DOHH2 (cell line): ENCODE measurements at regions not wholly inside any gene's neighbourhood (a gene's known extent, or its start where the extent isn't known, plus 50 kb on each side); places are given as distances from the start of the nearest gene placed in this dataset.

Experiments
- EZH2phosphoT487 ChIP-seq: fragments of 200-600 bp; sonication (generic); IDR thresholded peaks from 2 replicates; pipeline ENCODE4 v1.6.1; 2017; ENCODE audit warnings: borderline replicate concordance, mild to moderate bottlenecking, antibody characterized with exemption, low read length, moderate library complexity, mixed read lengths
- TF ChIP-seq, protein P1 (sequence below): fragments of 200-600 bp; sonication (generic); IDR thresholded peaks from one replicate; pipeline ENCODE4 v1.5.1; 2014; ENCODE audit warnings: antibody characterized with exemption, mild to moderate bottlenecking, low read depth, low read length; ENCODE audit not compliant: poor library complexity, severe bottlenecking

- TF ChIP-seq, protein P1, sequence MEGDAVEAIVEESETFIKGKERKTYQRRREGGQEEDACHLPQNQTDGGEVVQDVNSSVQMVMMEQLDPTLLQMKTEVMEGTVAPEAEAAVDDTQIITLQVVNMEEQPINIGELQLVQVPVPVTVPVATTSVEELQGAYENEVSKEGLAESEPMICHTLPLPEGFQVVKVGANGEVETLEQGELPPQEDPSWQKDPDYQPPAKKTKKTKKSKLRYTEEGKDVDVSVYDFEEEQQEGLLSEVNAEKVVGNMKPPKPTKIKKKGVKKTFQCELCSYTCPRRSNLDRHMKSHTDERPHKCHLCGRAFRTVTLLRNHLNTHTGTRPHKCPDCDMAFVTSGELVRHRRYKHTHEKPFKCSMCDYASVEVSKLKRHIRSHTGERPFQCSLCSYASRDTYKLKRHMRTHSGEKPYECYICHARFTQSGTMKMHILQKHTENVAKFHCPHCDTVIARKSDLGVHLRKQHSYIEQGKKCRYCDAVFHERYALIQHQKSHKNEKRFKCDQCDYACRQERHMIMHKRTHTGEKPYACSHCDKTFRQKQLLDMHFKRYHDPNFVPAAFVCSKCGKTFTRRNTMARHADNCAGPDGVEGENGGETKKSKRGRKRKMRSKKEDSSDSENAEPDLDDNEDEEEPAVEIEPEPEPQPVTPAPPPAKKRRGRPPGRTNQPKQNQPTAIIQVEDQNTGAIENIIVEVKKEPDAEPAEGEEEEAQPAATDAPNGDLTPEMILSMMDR: no peak
- no peak for TF ChIP-seq EZH2phosphoT487
Measured at GRCh38 chr12:70045514-70045913, 197.7 kb upstream of the CNOT2 start.
